GM19324 (cell line): ENCODE measurements at regions not wholly inside any gene's neighbourhood (a gene's known extent, or its start where the extent isn't known, plus 50 kb on each side); places are given as distances from the start of the nearest gene placed in this dataset.

Experiments used
- ATAC-seq: cut with Tn5 transposase; IDR thresholded peaks from one replicate; pipeline ENCODE4 v1.9.1; 2021; ENCODE audit warnings: mild to moderate bottlenecking, moderate library complexity; ENCODE audit not compliant: unreplicated experiment, low FRiP score

GRCh38 chr4:29390921-29391320, 1329.2 kb upstream of the PCDH7 start:
- no peak for ATAC-seq

- no peak for ATAC-seq
Measured at GRCh38 chr4:29405116-29405515, 1315.1 kb upstream of the PCDH7 start.

- no peak for ATAC-seq
Measured at GRCh38 chr4:29415771-29416170, 1304.4 kb upstream of the PCDH7 start.

GRCh38 chr4:29423836-29424721, 1296.1 kb upstream of the PCDH7 start:
- no peak for ATAC-seq

- ATAC-seq = no peak
Measured at GRCh38 chr4:29453303-29453820, 1266.8 kb upstream of the PCDH7 start.

GRCh38 chr4:29459926-29460325, 1260.2 kb upstream of the PCDH7 start:
- ATAC-seq = no peak

GRCh38 chr4:29467044-29467717, 1253.0 kb upstream of the PCDH7 start:
- ATAC-seq = no peak
